GM13977 (cell line): ENCODE measurements at regions not wholly inside any gene's neighbourhood (a gene's known extent, or its start where the extent isn't known, plus 50 kb on each side); places are given as distances from the start of the nearest gene placed in this dataset.
"Not testable (repeated sequence)": the region's sequence is repeated elsewhere in the genome, so short reads cannot be mapped to it uniquely, and the experiment has no call there.

Experiments
- DNase-seq: peaks from one replicate; pipeline ENCODE4 v3.0.0; 2012; ENCODE audit warnings: low spot score
- CTCF ChIP-seq: IDR thresholded peaks from 2 replicates; pipeline ENCODE4 v1.5.1; 2012; ENCODE audit warnings: mild to moderate bottlenecking, control low read depth; ENCODE audit not compliant: insufficient read depth; ENCODE audit errors: extremely low read depth, missing control alignments
- in situ Hi-C: fragments of 300-500 bp; cut with MboI; formaldehyde crosslinking; loops from one replicate; pipeline ENCODE4 v1.12.0; 2022; ENCODE audit warnings: low sequenced_read_pairs, low pct_unique_long_range_greater_than_20kb, mixed read lengths, inconsistent platforms; ENCODE audit not compliant: unreplicated experiment

GRCh38 chr15:31606194-31606669 is 279.6 kb downstream of the KLF13 start:
- no peak for DNase-seq
- in situ Hi-C loops: no loop called here
- no peak for TF ChIP-seq CTCF

- no peak for DNase-seq
- TF ChIP-seq CTCF: no peak
- in situ Hi-C loops: no loop called here
These were observed 280.4 kb downstream of the KLF13 start for GRCh38 chr15:31606931-31607497.

GRCh38 chr15:31607656-31608055 is 281.0 kb downstream of the KLF13 start:
- no peak for TF ChIP-seq CTCF
- DNase-seq: no peak
- in situ Hi-C loops: no loop called here

GRCh38 chr15:31609258-31609681 is 282.6 kb downstream of the KLF13 start:
- TF ChIP-seq CTCF: no peak
- no peak for DNase-seq
- in situ Hi-C loops: no loop called here

GRCh38 chr15:31609906-31610305 is 283.3 kb downstream of the KLF13 start:
- in situ Hi-C loops: no loop called here
- no peak for TF ChIP-seq CTCF
- no peak for DNase-seq

- no peak for TF ChIP-seq CTCF
- in situ Hi-C loops: no loop called here
- DNase-seq: no peak
These were observed 289.2 kb downstream of the KLF13 start for GRCh38 chr15:31615643-31616415.

GRCh38 chr15:31623297-31623696 is 296.7 kb downstream of the KLF13 start:
- in situ Hi-C loops, DNase-seq: not testable (repeated sequence)

- DNase-seq, in situ Hi-C loops: not testable (repeated sequence)
These were observed 297.5 kb downstream of the KLF13 start for GRCh38 chr15:31624115-31624514.

- in situ Hi-C loops, DNase-seq: not testable (repeated sequence)
These were observed 309.1 kb downstream of the KLF13 start for GRCh38 chr15:31635715-31636114.

- DNase-seq, in situ Hi-C loops: not testable (repeated sequence)
These were observed 310.3 kb downstream of the KLF13 start for GRCh38 chr15:31636911-31637310.
